ENCODE measurements at regions not wholly inside any gene's neighbourhood (a gene's known extent, or its start where the extent isn't known, plus 50 kb on each side); places are given as distances from the start of the nearest gene placed in this dataset.
"Not testable (repeated sequence)": the region's sequence is repeated elsewhere in the genome, so short reads cannot be mapped to it uniquely, and the experiment has no call there.

DNA sequence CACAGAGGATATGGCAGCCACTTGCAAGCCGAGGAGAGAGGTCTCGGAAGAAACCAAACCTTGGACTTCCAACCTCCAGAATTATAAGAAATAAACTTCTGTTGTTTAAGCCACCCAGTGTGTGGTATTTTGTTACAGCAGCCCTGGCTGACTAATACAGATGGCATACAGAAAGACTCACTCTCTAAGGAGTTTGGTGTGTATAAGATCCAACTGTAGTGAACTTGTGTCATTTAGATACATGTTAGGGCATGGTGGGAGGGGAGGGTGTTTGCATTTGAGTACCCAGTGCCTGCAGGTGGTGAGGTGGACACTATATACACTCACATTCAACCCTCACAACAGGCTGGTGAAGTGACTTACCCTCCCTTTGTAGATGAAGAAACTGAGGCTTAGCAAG is 233.2 kb upstream of the KLF3 start:
- no peak for DNase-seq

DNA sequence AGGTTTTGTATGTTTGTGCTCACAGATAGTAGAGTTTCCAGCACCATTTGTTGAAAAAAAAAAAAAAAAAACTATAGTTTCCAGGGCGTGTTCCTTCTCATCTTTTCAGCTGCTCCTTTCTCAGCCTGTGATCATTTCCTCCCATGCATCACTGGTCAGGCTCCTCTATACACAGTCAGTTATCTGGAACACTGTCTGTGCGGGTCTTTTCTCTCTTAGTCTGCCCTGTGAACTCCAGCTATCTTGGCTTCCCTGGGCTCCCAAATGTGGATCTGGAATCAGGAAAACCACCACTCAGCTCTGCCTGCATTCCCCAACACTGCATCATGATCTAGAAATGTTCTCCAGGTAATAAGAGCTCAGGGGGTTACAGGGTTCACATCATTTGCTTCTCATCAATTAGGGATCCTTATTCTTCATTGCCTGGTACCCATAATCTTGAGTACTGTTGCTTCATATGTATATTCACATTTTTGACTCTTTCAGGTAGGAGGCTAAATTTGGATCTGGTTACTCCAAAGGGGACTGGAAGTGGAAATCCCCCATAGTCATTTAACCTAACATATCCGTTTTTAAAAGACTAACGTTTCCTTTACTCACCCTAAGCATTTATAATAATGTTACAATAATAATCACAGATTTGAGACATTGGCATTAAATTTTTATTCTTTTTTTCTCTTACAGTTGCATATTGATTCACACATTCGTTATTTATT is 221.8 kb upstream of the KLF3 start:
- no peak for DNase-seq

DNA sequence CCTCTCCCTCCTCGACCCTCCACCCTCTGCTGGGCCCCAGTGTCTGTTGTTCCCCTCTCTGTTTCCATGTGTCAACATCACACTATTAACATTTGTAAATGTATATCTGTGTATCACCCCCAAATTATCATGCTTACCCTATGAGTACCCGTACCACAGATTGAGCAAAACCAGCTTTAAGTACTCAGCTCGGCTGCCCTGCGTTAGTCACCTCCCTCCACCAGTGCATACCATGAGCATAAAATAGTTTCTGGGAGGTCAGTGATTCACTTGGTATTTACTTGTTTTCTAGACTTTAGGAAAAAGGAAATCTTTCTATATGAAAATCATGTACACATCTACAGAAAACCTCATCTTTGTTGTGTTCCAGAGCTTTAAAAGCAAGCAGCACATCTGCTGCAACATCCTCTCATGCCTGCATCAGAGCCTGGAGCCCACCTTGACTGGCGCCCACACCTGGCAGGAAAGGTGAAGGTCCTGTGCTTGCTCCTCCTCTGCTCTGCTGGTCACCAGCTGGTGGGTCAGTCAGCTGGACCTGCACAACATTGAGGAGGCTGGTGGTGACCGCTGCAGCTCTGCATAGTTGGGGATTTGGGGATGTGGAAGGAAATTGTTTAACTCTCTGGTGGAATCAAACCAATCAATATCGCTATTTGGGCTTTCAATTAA is 214.4 kb upstream of the KLF3 start:
- DNase-seq, result no peak

DNA sequence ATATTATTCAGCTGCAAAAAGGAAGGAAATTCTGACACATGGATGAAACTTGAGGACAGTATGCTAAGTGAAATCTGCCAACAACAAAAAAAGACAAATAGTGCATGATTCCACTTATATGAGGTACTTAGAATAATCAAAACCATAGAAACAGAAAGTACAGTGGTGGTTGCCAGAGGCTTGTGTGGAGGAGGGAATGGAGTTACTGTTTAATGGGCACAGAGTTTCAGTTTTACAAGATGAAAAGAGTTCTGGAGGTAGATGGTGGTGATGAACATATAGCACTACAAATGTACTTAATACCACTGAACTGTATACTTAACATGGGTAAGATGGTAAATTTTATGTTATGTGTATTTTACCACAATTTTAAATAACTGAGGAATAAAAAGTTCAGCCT is 212.0 kb upstream of the KLF3 start:
- no peak for DNase-seq

DNA sequence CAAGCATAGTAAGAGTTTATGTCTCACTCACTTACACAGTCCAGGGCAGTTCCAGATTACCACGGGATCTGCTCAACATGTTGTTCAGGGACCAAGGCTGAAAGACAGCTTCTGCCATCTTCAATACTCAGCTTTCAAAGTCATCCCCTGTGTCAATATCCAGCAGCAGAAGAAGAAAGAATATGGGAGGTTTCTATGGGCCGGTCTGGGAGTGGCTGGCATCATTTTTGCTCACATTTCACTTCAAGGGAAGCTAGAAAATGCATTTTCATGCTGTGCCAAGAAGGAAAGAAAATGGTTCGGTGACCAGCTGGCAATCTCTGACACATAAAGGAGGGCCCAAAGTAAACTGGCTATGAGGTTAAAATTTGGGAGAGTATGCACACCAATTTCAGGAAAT is 211.5 kb upstream of the KLF3 start:
- DNase-seq, result no peak

DNA sequence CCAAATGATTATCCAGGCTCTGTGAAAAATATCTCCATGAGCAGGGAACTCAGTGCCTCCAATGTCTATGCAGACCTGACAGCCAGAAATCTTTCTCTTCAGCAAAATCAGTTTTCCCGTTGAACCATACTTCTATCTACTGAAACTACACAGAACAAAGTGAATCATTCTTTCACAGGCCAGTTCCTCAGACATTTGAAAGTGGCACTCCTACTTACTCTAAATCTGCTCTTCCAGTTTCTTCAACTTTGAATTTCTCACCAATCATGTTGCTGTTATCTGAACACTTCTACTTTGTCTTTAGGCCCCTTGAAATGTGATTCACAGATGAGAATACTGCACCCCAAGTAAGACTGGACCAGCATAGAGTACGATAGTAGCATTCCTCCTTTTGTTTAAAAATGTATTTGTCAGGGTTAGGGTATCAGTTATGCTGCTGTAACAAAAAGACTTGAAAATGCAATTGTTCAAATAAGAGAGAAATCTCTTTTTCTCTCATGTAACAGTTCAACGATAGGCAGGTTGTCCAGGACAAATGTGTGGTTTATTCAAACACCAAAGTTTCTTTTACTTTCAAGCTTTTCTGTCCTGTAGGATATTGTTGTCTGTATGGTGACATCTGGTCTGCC is 210.6 kb upstream of the KLF3 start:
- DNase-seq, result no peak

DNA sequence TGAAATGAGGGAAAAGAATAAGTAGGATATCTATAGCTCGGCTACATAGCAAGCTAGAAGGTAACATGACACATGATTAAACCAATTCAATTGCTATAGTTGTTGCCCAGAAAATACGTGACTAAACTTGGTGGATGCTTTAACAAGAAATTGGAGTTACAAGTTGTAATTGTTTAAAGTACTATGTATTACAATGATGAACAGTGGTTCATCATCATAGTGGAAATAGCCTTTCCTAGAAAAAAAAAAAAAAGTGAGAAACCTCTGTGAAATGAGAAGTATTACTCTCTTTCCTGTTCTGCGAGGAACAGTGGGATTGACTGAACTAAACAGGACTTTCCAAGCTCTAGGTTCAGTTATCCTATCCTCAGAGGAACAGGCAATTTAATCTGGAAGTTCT is 209.7 kb upstream of the KLF3 start:
- no peak for DNase-seq

DNA sequence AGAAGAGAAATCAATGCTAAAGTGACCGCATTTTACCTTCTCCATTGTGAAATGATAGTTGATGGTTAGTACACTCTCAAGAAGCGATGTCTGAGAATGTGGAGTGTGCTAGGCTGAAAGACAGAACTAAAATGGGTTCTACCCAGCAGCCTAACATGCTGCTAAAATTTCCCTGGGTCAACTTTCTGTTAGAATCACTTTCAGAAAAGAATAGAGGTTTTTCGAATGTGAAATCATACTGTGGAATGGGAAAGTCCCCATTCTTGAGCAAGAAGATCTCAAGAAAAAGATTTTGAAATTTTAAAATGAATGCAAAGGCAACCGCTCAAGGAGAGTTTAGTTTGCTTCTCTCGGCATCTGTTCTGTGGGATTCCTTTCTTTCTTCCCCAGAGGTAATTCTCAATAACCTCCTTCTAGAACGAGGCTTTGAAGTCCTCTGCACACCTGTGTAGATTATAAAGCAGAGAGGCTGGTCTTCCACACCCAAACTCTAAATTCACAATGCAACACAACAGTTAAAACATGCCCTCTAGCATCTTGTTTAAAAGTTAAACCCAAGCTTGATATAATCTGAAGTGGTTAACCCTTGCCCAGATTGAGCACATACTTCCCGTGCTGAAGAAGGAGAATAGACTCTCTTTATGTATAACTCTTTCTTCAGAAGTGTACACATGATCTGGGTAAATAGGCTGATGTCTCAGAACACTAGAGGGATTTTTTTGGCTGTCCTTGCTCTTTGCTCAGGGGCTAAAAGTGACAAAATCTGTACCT is 208.7 kb upstream of the KLF3 start:
- no peak for DNase-seq

DNA sequence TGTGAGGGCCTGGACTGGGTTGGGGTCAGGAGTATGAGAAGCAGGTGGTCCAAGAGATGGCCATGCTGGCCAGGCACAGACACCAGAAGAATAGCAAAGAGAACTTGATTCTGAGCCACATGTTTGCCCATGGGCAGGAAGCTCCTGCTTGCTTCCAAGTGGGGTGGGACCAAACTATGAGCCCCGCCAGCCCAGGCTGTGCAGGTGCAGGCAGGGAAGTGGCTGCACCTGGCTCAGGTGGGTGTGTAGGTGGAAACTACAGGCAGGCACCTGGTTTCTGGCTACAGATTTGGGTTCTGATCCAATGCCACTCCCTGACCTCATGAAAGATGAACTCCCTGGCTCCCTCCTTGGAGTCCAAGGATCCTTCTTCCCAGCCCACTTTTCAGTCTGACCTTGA is 207.9 kb upstream of the KLF3 start:
- no peak for DNase-seq

DNA sequence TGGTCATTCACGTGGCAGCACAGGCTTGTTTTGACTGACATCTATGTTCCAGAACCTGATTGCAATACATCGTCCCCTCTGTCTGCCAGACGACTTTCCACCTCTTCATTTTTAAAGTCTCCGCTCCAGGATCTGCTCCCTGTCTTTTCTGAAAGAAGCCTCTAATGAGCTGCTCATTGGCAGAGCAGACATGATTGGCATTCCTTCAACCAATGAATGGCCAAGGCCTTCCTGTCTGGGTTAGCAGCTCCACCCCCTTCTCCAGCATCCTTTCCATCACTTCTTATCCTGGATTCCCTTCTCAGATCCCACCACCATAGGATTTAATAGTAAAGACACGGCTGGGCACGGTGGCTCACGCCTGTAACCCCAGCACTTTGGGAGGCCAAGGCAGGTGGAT is 202.7 kb upstream of the KLF3 start:
- DNase-seq, result no peak

DNA sequence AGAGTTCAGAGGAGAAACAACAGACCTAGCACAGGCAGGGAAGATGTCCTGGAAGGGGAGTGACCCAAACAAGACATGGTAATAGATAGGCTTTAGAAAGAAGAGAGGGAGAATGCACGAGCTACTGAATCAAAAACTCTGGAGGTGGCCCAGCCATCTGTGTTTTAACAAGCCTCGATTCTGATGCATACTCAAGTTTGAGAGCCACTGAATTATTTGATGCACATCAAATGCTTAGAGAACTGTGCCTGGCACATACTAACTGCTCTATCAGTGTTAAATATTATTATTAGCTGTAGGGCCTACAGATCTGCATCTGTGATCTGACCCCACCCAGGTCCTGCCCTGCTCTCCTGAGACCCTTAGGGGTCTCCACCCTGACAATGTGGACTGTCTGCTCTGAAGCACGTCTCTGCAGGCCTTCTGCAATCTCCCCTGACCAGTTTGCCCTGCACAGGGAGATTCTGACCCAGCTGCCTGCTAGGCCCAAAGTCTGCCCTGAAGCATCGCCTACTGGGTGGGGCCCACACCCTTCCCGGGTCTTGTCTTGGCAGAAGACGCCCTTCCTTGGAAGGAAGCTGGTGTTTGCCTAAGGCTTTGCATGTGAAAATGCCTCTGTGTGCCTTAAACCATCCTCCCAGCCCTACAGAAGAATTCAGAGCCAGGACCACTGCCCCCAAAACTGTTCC is 201.5 kb upstream of the KLF3 start:
- no peak for DNase-seq

DNA sequence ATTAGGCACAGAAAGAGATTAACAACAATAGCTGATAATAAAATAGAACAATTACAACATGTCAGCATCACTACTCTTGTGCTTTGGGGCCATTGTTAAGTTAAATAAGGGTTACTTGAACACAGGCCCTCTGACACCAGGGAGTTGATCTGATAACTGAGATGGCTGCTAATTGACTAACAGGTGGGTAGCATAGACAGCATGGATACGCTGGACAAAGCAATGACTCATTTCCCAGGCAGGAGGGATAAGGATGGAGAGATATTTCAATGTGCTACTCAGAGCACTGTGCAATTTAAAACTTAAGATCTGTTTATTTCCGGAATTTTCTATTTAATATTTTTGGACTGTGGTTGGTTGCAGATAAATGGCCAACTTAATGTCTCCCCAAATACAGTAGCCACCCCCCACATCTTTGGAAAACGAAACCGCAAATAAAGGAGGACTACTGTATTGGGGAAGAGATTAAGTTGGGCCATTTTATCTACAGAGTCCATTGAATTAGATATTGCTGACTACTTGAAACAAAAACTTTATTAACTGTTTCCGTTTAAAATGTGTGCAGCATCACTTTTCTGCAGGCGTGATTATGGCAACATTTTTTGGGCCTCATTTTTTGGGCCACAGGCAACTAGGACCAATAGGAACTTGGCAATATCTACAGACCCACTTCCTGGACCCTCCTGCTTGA is 200.6 kb upstream of the KLF3 start:
- DNase-seq, result no peak

DNA sequence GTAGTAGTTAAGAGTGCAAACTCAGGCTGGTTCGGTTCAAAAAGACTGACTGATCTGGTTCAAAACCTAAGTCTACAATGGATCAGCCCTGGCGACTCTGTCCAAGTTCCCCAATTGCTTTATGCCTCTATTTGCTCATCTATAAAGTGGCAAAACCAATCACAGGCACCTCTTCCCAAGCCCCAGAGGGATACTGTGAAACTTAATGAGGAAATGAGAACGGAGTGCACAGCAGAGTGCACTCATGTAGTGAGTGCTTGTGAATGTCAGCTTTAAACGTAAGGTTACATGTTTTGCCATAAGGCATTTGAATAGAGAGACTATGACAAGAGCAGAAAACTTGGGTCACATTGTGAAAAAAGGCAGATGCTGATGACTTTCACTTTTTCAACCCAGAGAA is 199.7 kb upstream of the KLF3 start:
- DNase-seq, result no peak

DNA sequence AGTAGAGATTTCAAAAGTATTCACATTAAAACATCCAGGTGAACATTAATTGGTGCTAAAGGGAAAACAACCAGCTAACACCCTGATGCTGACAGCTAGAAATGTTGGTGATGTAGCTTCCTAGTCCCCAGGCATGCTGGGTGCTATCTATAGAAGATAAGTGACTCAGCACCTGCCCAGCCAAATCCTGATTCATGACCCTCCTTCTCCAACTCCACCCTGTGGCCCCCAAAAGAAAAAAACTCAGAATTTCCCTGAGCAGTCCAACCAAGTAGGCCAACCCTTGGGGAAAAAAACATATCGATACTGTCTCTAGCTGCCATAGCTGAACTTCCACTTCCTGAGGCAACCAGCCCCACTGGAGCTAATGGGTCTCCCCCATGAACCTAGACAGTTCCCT is 197.6 kb upstream of the KLF3 start:
- no peak for DNase-seq

DNA sequence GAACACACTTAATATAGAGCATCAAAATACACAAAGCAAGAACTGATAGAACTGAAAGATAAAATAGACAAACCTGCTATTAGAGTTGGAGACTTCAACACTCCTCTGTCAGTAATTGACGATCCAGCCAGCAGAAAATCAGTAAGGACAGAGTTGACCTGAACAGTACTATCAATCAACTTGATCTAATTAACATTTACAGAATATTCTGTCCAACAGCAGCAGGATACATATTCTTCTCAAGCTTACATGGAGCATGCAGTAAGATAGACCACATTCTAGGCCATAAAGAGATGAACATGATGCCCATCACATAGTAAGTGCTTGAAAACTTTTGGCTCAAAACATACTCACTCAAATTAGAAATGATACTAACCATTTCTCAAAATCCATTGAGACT is 196.7 kb upstream of the KLF3 start:
- no peak for DNase-seq

DNA sequence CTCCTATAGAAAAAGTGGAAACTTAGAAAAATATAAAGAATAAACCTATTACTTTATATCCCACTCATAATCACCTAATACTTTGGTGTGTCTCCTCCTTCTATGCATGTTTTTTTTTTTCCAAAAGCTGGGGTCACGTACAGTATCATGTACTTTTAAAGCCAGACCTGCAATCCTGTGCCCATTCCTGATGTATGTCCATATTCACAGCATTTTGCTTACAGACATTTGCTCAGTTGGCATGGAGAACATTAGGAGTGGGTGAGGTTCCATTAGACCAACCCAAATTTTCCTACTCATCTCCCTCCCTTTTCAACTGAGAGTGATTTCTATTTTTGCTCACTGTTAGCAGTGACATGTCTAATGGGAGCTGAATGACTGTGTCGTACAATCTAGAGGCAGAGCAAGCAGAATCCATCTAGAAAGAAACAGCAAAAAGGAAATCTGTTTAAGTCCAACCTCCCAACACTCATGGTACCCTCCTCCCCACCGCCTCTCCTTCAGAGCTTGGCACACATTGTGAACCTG is 195.6 kb upstream of the KLF3 start:
- DNase-seq, result no peak

DNA sequence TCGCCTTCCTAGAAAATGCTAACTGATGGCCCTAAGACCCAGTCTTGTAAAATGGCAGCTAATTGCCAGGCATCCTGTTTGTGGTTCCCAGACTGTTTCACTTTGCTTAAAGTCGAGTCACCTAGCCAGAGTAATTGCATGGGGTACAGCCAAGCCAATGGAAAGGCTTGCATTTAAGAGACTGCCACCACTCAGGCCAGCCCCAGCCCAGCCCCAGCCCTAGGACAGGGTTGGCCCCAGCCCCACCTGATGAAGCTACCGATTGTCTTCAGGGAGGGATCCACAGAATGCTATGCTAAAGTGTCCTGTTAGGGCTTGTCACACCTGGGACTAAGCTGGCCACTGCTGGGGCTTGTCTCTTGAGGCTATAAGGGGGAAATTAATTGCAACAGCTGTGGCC is 194.6 kb upstream of the KLF3 start:
- DNase-seq, result no peak

DNA sequence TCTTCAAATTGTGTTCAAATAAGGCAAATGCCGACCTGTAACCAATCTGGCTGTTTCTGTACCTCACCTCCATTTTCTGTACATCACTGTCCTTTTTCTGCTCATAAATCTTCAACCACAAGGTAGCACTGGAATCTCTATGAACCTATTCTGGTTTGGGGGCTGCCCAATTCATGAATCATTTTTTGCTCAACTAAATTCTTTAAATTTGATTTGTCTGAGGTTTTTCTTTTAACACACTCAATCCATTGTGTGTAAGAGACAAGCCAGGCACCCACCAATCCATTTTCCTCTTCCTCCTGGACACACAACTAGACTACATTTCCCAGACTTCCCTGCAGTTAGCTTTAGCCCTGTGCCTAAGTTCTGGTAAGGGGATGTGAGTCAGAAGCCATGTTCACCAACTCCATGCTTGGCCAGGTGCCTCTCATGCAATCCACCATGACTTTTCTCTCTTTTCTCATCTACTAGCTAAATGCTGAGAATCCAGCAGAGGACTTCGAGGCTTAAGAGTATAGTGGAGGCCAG is 193.2 kb upstream of the KLF3 start:
- no peak for DNase-seq

DNA sequence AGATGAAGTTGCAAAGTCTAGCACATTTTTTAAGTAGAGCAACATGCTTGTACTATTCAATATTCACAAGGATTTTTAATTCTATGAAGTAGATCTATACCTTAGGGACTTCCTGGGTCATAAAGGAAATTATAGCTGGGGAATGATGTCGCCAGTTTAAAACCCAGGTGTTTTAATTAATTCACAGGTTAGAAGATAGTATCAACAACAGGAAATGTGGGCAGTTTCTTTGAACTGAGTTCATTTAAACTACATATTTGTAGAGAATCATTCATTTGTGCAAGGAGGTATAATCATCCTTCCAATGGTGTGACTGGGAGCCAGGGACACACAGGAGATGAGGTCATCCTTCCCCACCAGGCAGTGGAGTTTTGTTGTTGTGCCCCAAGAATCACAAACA is 181.3 kb upstream of the KLF3 start:
- no peak for DNase-seq

DNA sequence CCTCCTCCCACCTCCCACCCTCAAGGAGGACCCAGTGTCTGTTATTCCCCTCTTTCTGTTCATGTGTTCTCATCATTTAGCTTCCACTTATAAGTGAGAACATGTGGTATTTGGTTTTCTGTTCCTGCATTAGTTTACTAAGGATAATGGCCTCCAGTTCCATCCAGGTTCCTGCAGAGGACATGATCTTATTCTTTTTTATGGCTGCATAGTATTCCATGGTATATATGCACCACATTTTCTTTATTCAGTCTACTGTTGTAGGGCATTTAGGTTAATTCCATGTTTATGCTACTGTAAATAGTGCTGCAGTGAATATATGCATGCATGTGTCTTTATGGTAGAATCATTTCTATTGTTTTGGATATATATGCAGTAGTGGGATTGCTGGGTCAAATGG is 180.4 kb upstream of the KLF3 start:
- DNase-seq, result not testable (repeated sequence)

DNA sequence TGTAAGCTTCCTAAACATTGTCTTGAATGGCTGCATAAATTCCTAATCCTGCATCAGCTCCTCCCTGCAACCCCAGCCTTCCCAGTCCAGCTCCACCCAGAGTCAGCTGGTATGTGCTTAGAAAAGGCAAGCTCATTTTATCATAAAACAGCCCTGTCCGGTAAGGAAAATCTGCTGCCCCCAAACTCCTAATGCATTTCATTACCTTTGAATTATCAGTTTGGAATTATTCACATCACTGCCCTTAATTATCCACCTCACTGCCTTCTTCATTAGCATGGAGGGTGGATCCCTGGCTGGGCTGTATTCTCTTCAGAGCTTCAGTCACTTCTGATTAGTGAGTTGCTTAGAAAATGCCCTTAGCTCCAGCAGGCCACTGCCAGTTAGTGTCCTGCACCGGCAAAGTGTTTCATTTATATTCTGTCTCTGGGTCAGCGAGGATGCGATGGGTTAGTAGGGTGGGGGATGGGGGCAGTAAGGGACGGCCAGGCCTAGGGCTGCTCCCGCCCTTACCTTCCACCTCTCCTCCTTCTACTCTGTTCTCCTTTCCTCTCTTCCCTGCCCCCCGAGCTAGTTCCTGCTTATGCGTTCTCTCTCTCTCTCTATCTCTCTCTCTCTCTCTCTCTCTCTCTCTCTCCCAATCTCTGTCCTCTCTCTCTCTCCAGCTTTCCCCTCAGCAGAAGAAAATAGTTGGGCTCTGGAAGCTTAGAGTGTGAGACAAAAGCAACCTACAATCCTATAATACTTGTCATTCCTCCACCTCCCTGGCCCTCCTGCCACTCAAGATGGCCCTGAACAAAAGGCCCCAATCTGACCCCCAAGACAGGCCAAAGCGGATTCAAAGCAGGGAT is 174.8 kb upstream of the KLF3 start:
- no peak for DNase-seq
